HEK293 (cell line): ENCODE measurements at regions not wholly inside any gene's neighbourhood (a gene's known extent, or its start where the extent isn't known, plus 50 kb on each side); places are given as distances from the start of the nearest gene placed in this dataset.

Source experiments
- HOXD13 ChIP-seq: sonication (generic); formaldehyde crosslinking; IDR thresholded peaks from 2 replicates; pipeline ENCODE4 v1.8.0; 2022; ENCODE audit warnings: missing genetic modification reagents, borderline replicate concordance
- MEIS1 ChIP-seq: sonication (generic); formaldehyde crosslinking; IDR thresholded peaks from 2 replicates; pipeline ENCODE4 v1.8.1; 2022; ENCODE audit warnings: missing genetic modification reagents, mild to moderate bottlenecking, borderline replicate concordance
- TCF7L2 ChIP-seq: IDR thresholded peaks from 2 replicates; pipeline ENCODE4 v1.6.1; 2011; ENCODE audit warnings: low read depth, mild to moderate bottlenecking, inconsistent platforms, low read length, moderate library complexity, borderline replicate concordance
- ZFP37 ChIP-seq: fragments of 450-650 bp; formaldehyde crosslinking; IDR thresholded peaks from 2 replicates; pipeline ENCODE4 v1.5.1; 2016; ENCODE audit warnings: missing biosample characterization, missing genetic modification characterization
- ZNF146 ChIP-seq: fragments of 450-650 bp; formaldehyde crosslinking; IDR thresholded peaks from 2 replicates; pipeline ENCODE4 v1.5.1; 2016; ENCODE audit warnings: missing biosample characterization, missing genetic modification characterization
- ZNF610 ChIP-seq: fragments of 450-650 bp; formaldehyde crosslinking; IDR thresholded peaks from 2 replicates; pipeline ENCODE4 v1.5.1; 2016; ENCODE audit warnings: missing biosample characterization, missing genetic modification characterization, borderline replicate concordance
- ZNF792 ChIP-seq: fragments of 450-650 bp; formaldehyde crosslinking; IDR thresholded peaks from 2 replicates; pipeline ENCODE4 v1.5.1; 2016; ENCODE audit warnings: missing biosample characterization, missing genetic modification characterization
- TF ChIP-seq, protein P1 (sequence below): fragments of 450-650 bp; formaldehyde crosslinking; IDR thresholded peaks from 2 replicates; pipeline ENCODE4 v1.5.1; 2016; ENCODE audit warnings: missing biosample characterization, missing genetic modification characterization
- TF ChIP-seq, protein P2 (sequence below): fragments of 450-650 bp; formaldehyde crosslinking; IDR thresholded peaks from 2 replicates; pipeline ENCODE4 v1.5.1; 2016; ENCODE audit warnings: missing biosample characterization, missing genetic modification characterization
- TF ChIP-seq, protein P3 (sequence below): fragments of 450-650 bp; formaldehyde crosslinking; IDR thresholded peaks from 2 replicates; pipeline ENCODE4 v1.5.1; 2016; ENCODE audit warnings: missing biosample characterization, missing genetic modification characterization
- TF ChIP-seq, protein P4 (sequence below): fragments of 450-650 bp; formaldehyde crosslinking; IDR thresholded peaks from 2 replicates; pipeline ENCODE4 v1.5.1; 2017; ENCODE audit warnings: missing biosample characterization, missing genetic modification characterization
- TF ChIP-seq, protein P5 (sequence below): sonication (generic); formaldehyde crosslinking; IDR thresholded peaks from 2 replicates; pipeline ENCODE4 v1.8.1; 2022; ENCODE audit warnings: mild to moderate bottlenecking, moderate library complexity, missing genetic modification reagents
- TF ChIP-seq, protein P6 (sequence below): fragments of 450-650 bp; formaldehyde crosslinking; IDR thresholded peaks from 2 replicates; pipeline ENCODE4 v1.5.1; 2016; ENCODE audit warnings: missing biosample characterization, missing genetic modification characterization

DNA sequence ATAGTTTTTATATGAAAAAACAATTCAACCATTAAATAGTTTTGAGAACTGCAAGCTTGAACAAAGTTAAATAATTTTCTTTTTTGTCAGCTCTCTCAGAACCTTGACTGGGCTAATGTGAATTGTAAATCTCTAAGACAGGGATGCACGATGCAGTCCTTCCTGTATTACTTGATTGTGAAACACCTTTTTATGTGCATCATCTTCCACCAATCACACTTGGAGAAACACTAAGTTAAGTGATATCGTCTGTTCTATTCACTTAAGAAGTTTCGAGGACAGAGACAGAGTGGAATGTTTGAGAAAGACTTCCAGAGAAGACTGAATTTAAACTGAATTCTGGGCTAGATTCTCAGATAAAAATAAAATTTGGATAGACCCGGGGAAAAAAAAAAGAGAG, 238.2 kb downstream of the MREG start:
- TF ChIP-seq, protein P1, sequence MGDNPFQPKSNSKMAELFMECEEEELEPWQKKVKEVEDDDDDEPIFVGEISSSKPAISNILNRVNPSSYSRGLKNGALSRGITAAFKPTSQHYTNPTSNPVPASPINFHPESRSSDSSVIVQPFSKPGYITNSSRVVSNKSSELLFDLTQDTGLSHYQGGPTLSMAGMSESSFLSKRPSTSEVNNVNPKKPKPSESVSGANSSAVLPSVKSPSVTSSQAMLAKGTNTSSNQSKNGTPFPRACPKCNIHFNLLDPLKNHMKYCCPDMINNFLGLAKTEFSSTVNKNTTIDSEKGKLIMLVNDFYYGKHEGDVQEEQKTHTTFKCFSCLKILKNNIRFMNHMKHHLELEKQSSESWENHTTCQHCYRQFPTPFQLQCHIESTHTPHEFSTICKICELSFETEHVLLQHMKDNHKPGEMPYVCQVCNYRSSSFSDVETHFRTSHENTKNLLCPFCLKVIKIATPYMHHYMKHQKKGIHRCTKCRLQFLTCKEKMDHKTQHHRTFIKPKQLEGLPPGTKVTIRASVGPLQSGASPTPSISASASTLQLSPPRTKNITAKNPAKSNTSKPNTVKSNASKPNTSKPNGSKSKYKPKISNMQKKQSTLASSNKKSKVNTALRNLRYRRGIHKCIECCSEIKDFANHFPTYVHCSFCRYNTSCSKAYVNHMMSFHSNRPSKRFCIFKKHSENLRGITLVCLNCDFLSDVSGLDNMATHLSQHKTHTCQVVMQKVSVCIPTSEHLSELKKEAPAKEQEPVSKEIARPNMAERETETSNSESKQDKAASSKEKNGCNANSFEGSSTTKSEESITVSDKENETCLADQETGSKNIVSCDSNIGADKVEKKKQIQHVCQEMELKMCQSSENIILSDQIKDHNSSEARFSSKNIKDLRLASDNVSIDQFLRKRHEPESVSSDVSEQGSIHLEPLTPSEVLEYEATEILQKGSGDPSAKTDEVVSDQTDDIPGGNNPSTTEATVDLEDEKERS (tag by site-specific recombination), result no peak
- no peak for TF ChIP-seq ZNF146
- TF ChIP-seq, protein P2, sequence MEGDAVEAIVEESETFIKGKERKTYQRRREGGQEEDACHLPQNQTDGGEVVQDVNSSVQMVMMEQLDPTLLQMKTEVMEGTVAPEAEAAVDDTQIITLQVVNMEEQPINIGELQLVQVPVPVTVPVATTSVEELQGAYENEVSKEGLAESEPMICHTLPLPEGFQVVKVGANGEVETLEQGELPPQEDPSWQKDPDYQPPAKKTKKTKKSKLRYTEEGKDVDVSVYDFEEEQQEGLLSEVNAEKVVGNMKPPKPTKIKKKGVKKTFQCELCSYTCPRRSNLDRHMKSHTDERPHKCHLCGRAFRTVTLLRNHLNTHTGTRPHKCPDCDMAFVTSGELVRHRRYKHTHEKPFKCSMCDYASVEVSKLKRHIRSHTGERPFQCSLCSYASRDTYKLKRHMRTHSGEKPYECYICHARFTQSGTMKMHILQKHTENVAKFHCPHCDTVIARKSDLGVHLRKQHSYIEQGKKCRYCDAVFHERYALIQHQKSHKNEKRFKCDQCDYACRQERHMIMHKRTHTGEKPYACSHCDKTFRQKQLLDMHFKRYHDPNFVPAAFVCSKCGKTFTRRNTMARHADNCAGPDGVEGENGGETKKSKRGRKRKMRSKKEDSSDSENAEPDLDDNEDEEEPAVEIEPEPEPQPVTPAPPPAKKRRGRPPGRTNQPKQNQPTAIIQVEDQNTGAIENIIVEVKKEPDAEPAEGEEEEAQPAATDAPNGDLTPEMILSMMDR (tag by site-specific recombination), result no peak
- TF ChIP-seq ZFP37, result no peak
- TF ChIP-seq MEIS1 (CRISPR knock-in tag), result no peak
- TF ChIP-seq HOXD13 (CRISPR knock-in tag), result no peak
- TF ChIP-seq TCF7L2, result no peak
- TF ChIP-seq ZNF610 (tag by site-specific recombination), result no peak
- TF ChIP-seq, protein P3, sequence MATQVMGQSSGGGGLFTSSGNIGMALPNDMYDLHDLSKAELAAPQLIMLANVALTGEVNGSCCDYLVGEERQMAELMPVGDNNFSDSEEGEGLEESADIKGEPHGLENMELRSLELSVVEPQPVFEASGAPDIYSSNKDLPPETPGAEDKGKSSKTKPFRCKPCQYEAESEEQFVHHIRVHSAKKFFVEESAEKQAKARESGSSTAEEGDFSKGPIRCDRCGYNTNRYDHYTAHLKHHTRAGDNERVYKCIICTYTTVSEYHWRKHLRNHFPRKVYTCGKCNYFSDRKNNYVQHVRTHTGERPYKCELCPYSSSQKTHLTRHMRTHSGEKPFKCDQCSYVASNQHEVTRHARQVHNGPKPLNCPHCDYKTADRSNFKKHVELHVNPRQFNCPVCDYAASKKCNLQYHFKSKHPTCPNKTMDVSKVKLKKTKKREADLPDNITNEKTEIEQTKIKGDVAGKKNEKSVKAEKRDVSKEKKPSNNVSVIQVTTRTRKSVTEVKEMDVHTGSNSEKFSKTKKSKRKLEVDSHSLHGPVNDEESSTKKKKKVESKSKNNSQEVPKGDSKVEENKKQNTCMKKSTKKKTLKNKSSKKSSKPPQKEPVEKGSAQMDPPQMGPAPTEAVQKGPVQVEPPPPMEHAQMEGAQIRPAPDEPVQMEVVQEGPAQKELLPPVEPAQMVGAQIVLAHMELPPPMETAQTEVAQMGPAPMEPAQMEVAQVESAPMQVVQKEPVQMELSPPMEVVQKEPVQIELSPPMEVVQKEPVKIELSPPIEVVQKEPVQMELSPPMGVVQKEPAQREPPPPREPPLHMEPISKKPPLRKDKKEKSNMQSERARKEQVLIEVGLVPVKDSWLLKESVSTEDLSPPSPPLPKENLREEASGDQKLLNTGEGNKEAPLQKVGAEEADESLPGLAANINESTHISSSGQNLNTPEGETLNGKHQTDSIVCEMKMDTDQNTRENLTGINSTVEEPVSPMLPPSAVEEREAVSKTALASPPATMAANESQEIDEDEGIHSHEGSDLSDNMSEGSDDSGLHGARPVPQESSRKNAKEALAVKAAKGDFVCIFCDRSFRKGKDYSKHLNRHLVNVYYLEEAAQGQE (tag by site-specific recombination), result no peak
- TF ChIP-seq ZNF792 (tag by site-specific recombination), result no peak
- TF ChIP-seq, protein P4, sequence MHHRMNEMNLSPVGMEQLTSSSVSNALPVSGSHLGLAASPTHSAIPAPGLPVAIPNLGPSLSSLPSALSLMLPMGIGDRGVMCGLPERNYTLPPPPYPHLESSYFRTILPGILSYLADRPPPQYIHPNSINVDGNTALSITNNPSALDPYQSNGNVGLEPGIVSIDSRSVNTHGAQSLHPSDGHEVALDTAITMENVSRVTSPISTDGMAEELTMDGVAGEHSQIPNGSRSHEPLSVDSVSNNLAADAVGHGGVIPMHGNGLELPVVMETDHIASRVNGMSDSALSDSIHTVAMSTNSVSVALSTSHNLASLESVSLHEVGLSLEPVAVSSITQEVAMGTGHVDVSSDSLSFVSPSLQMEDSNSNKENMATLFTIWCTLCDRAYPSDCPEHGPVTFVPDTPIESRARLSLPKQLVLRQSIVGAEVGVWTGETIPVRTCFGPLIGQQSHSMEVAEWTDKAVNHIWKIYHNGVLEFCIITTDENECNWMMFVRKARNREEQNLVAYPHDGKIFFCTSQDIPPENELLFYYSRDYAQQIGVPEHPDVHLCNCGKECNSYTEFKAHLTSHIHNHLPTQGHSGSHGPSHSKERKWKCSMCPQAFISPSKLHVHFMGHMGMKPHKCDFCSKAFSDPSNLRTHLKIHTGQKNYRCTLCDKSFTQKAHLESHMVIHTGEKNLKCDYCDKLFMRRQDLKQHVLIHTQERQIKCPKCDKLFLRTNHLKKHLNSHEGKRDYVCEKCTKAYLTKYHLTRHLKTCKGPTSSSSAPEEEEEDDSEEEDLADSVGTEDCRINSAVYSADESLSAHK (tag by site-specific recombination), result no peak
- TF ChIP-seq, protein P5, sequence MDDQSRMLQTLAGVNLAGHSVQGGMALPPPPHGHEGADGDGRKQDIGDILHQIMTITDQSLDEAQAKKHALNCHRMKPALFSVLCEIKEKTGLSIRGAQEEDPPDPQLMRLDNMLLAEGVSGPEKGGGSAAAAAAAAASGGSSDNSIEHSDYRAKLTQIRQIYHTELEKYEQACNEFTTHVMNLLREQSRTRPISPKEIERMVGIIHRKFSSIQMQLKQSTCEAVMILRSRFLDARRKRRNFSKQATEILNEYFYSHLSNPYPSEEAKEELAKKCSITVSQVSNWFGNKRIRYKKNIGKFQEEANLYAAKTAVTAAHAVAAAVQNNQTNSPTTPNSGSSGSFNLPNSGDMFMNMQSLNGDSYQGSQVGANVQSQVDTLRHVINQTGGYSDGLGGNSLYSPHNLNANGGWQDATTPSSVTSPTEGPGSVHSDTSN (CRISPR knock-in tag), result no peak
- TF ChIP-seq, protein P6, sequence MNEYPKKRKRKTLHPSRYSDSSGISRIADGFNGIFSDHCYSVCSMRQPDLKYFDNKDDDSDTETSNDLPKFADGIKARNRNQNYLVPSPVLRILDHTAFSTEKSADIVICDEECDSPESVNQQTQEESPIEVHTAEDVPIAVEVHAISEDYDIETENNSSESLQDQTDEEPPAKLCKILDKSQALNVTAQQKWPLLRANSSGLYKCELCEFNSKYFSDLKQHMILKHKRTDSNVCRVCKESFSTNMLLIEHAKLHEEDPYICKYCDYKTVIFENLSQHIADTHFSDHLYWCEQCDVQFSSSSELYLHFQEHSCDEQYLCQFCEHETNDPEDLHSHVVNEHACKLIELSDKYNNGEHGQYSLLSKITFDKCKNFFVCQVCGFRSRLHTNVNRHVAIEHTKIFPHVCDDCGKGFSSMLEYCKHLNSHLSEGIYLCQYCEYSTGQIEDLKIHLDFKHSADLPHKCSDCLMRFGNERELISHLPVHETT (tag by site-specific recombination), result no peak
